ENCODE measurements at regions not wholly inside any gene's neighbourhood (a gene's known extent, or its start where the extent isn't known, plus 50 kb on each side); places are given as distances from the start of the nearest gene placed in this dataset.

- no peaks in the 10 kb centered on the region for H3K79me1 ChIP-seq (replicated peaks; ENCODE audit: low read length, poor library complexity, severe bottlenecking)
- no peak overlapping the region for H3K4ac ChIP-seq (ENCODE audit: low read depth in 1 of 2, low read length in 2 of 2)
- H2BK15ac ChIP-seq (ENCODE audit: low read depth, poor library complexity, severe bottlenecking): no peak overlapping the region
- peaks cover 0 to 15% of the 10 kb centered on the region in 2 experiments for H3K27me3 ChIP-seq (ENCODE audit: control insufficient read depth in 1 of 2, insufficient read depth in 1 of 2, low read length in 2 of 2)
- H2BK12ac ChIP-seq (ENCODE audit: low read length in 2 of 2): no peak overlapping the region
- WGBS: 92% methylated on average over 11 of the region's 11 CpGs
- no peak overlapping the region for H3K14ac ChIP-seq (ENCODE audit: low read length in 2 of 2)
- H2AFZ ChIP-seq (ENCODE audit: low read depth, low read length): no peak overlapping the region
- no peak overlapping the region for H2BK5ac ChIP-seq (ENCODE audit: low read depth, low read length, poor library complexity, severe bottlenecking)
- no peak for DNase-seq
- peaks cover 10% of the 10 kb centered on the region for H3K4me1 ChIP-seq (ENCODE audit: control insufficient read depth, insufficient read depth, low read depth, low read length)
- H4K91ac ChIP-seq (ENCODE audit: low read length): no peak overlapping the region
- no peak overlapping the region for H2AK5ac ChIP-seq (ENCODE audit: low read length, severe bottlenecking)
- H3K18ac ChIP-seq (ENCODE audit: low read depth in 1 of 2, low read length in 2 of 2): no peak overlapping the region
- no peak overlapping the region for H3K4me3 ChIP-seq (ENCODE audit: insufficient read depth in 1 of 2, low read depth in 1 of 2, low read length in 2 of 2)
- no peak overlapping the region for H3K27ac ChIP-seq (ENCODE audit: low read length, poor library complexity, severe bottlenecking)
- H3K9ac ChIP-seq (ENCODE audit: low read length): no peak overlapping the region
- H3K4me2 ChIP-seq (ENCODE audit: low read length, poor library complexity, severe bottlenecking): no peak overlapping the region
- no peak overlapping the region for H3K23ac ChIP-seq (ENCODE audit: low read length in 2 of 2)
- H3K9me3 ChIP-seq (ENCODE audit: control insufficient read depth, low read length): no peaks in the 10 kb centered on the region
- no peaks in the 10 kb centered on the region for H3K36me3 ChIP-seq (ENCODE audit: control insufficient read depth in 1 of 2, insufficient read depth in 2 of 2, low read depth in 1 of 2, low read length in 2 of 2)
- no peak overlapping the region for H2BK120ac ChIP-seq (ENCODE audit: low read depth, low read length)
- H4K8ac ChIP-seq (ENCODE audit: low read length): no peak overlapping the region
Measured at GRCh38 chr2:71928734-71929481, 218.8 kb downstream of the CYP26B1 start.

- H3K36me3 ChIP-seq (ENCODE audit: control insufficient read depth in 1 of 2, insufficient read depth in 2 of 2, low read depth in 1 of 2, low read length in 2 of 2): no peaks in the 10 kb centered on the region
- H3K4ac ChIP-seq (ENCODE audit: low read depth in 1 of 2, low read length in 2 of 2): no peak overlapping the region
- peaks cover 0 to 15% of the 10 kb centered on the region in 2 experiments for H3K27me3 ChIP-seq (ENCODE audit: control insufficient read depth in 1 of 2, insufficient read depth in 1 of 2, low read length in 2 of 2)
- no peak overlapping the region for H3K9ac ChIP-seq (ENCODE audit: low read length)
- DNase-seq: no peak
- no peak overlapping the region for H3K18ac ChIP-seq (ENCODE audit: low read depth in 1 of 2, low read length in 2 of 2)
- H3K4me2 ChIP-seq (ENCODE audit: low read length, poor library complexity, severe bottlenecking): no peak overlapping the region
- H2BK12ac ChIP-seq (ENCODE audit: low read length in 2 of 2): no peak overlapping the region
- 90% methylated on average over 10 of the region's 10 CpGs for WGBS
- H3K79me1 ChIP-seq (replicated peaks; ENCODE audit: low read length, poor library complexity, severe bottlenecking): no peaks in the 10 kb centered on the region
- no peak overlapping the region for H2AFZ ChIP-seq (ENCODE audit: low read depth, low read length)
- H3K9me3 ChIP-seq (ENCODE audit: control insufficient read depth, low read length): no peaks in the 10 kb centered on the region
- no peak overlapping the region for H2BK15ac ChIP-seq (ENCODE audit: low read depth, poor library complexity, severe bottlenecking)
- H2AK5ac ChIP-seq (ENCODE audit: low read length, severe bottlenecking): no peak overlapping the region
- peaks cover 8% of the 10 kb centered on the region for H3K4me1 ChIP-seq (ENCODE audit: control insufficient read depth, insufficient read depth, low read depth, low read length)
- no peak overlapping the region for H3K23ac ChIP-seq (ENCODE audit: low read length in 2 of 2)
- H2BK120ac ChIP-seq (ENCODE audit: low read depth, low read length): no peak overlapping the region
- H4K8ac ChIP-seq (ENCODE audit: low read length): no peak overlapping the region
- no peak overlapping the region for H3K14ac ChIP-seq (ENCODE audit: low read length in 2 of 2)
- no peak overlapping the region for H2BK5ac ChIP-seq (ENCODE audit: low read depth, low read length, poor library complexity, severe bottlenecking)
- H3K27ac ChIP-seq (ENCODE audit: low read length, poor library complexity, severe bottlenecking): no peak overlapping the region
- no peak overlapping the region for H3K4me3 ChIP-seq (ENCODE audit: insufficient read depth in 1 of 2, low read depth in 1 of 2, low read length in 2 of 2)
- no peak overlapping the region for H4K91ac ChIP-seq (ENCODE audit: low read length)
Measured at GRCh38 chr2:71927757-71928715, 219.6 kb downstream of the CYP26B1 start.

GRCh38 chr2:71926876-71927756 lies 220.5 kb downstream of the CYP26B1 start:
- DNase-seq: no peak
- H3K9ac ChIP-seq (ENCODE audit: low read length): no peak overlapping the region
- no peak overlapping the region for H2BK12ac ChIP-seq (ENCODE audit: low read length in 2 of 2)
- H3K4me1 ChIP-seq (ENCODE audit: control insufficient read depth, insufficient read depth, low read depth, low read length): peaks cover 8% of the 10 kb centered on the region
- no peak overlapping the region for H3K14ac ChIP-seq (ENCODE audit: low read length in 2 of 2)
- no peak overlapping the region for H4K8ac ChIP-seq (ENCODE audit: low read length)
- no peak overlapping the region for H2BK5ac ChIP-seq (ENCODE audit: low read depth, low read length, poor library complexity, severe bottlenecking)
- H2BK15ac ChIP-seq (ENCODE audit: low read depth, poor library complexity, severe bottlenecking): no peak overlapping the region
- H3K4ac ChIP-seq (ENCODE audit: low read depth in 1 of 2, low read length in 2 of 2): no peak overlapping the region
- no peak overlapping the region for H2AFZ ChIP-seq (ENCODE audit: low read depth, low read length)
- H3K18ac ChIP-seq (ENCODE audit: low read depth in 1 of 2, low read length in 2 of 2): no peak overlapping the region
- peaks cover 0 to 16% of the 10 kb centered on the region in 2 experiments for H3K27me3 ChIP-seq (ENCODE audit: control insufficient read depth in 1 of 2, insufficient read depth in 1 of 2, low read length in 2 of 2)
- no peaks in the 10 kb centered on the region for H3K9me3 ChIP-seq (ENCODE audit: control insufficient read depth, low read length)
- no peak overlapping the region for H3K27ac ChIP-seq (ENCODE audit: low read length, poor library complexity, severe bottlenecking)
- H2BK120ac ChIP-seq (ENCODE audit: low read depth, low read length): no peak overlapping the region
- no peak overlapping the region for H3K4me3 ChIP-seq (ENCODE audit: insufficient read depth in 1 of 2, low read depth in 1 of 2, low read length in 2 of 2)
- H4K91ac ChIP-seq (ENCODE audit: low read length): no peak overlapping the region
- H3K23ac ChIP-seq (ENCODE audit: low read length in 2 of 2): no peak overlapping the region
- H3K36me3 ChIP-seq (ENCODE audit: control insufficient read depth in 1 of 2, insufficient read depth in 2 of 2, low read depth in 1 of 2, low read length in 2 of 2): no peaks in the 10 kb centered on the region
- 90% methylated on average over 16 of the region's 16 CpGs for WGBS
- H2AK5ac ChIP-seq (ENCODE audit: low read length, severe bottlenecking): no peak overlapping the region
- H3K4me2 ChIP-seq (ENCODE audit: low read length, poor library complexity, severe bottlenecking): no peak overlapping the region
- H3K79me1 ChIP-seq (replicated peaks; ENCODE audit: low read length, poor library complexity, severe bottlenecking): no peaks in the 10 kb centered on the region

Data from mesenchymal stem cell (in vitro differentiated cells and primary cell).